Panc1 (cell line): ENCODE measurements at regions not wholly inside any gene's neighbourhood (a gene's known extent, or its start where the extent isn't known, plus 50 kb on each side); places are given as distances from the start of the nearest gene placed in this dataset.

Source experiments
- ATAC-seq: fragments of 200-7000 bp; cut with Tn5 transposase; 2 replicates; pipeline ENCODE4 v1.9.1; 2020; ENCODE audit warnings: mild to moderate bottlenecking, moderate library complexity
- BruUV-seq: library from RNA; stranded (reverse); fragments of 400-500 nt; replicated peaks from 2 replicates; lab custom pipeline; 2021; lab: Mats Ljungman, UMichigan
- CTCF ChIA-PET: fragments of 300-600 bp; sonication (Branson Sonifier 250); formaldehyde crosslinking; loops from one replicate; lab custom pipeline; 2022; ENCODE audit warnings: antibody characterized with exemption; lab: Charles Lee
- POLR2A ChIA-PET: fragments of 300-600 bp; sonication (Branson Sonifier 250); formaldehyde crosslinking; loops from one replicate; lab custom pipeline; 2022; ENCODE audit warnings: antibody characterized with exemption; lab: Charles Lee
- DNase-seq: peaks from one replicate; pipeline ENCODE4 v3.0.0-alpha.2; 2010; ENCODE audit warnings: low read depth, low spot score
- H3K27ac ChIP-seq: 2 replicates; pipeline ENCODE4 v1.5.1; 2011; ENCODE audit warnings: mild to moderate bottlenecking, low read length, inconsistent platforms
- H3K27me3 ChIP-seq: fragments of 200-500 bp; sonication (Bioruptor generic); 2 replicates; pipeline ENCODE4 v1.6.0; 2014; ENCODE audit warnings: low read length, inconsistent platforms; ENCODE audit not compliant: control insufficient read depth, insufficient read depth
- H3K36me3 ChIP-seq: fragments of 200-500 bp; sonication (Bioruptor generic); 2 replicates; pipeline ENCODE4 v1.5.1; 2014; ENCODE audit warnings: inconsistent platforms, mild to moderate bottlenecking, low read length, moderate library complexity; ENCODE audit not compliant: control insufficient read depth, insufficient read depth
- H3K4me1 ChIP-seq: 2 replicates; pipeline ENCODE4 v1.5.1; 2011; ENCODE audit warnings: inconsistent platforms, mild to moderate bottlenecking, low read length, moderate library complexity; ENCODE audit not compliant: control insufficient read depth, insufficient read depth
- H3K4me3 ChIP-seq, 2 experiments: 2 replicates each; pipeline ENCODE4 v1.5.1; 2011 to 2012; ENCODE audit warnings: low read depth in 2 of 2, low read length in 2 of 2, mild to moderate bottlenecking in 2 of 2, inconsistent platforms in 1 of 2, moderate library complexity in 1 of 2
- H3K9me3 ChIP-seq: fragments of 200-500 bp; sonication (Bioruptor generic); 2 replicates; pipeline ENCODE4 v1.5.1; 2014; ENCODE audit warnings: low read depth, mild to moderate bottlenecking, inconsistent platforms, low read length, moderate library complexity; ENCODE audit not compliant: control insufficient read depth, insufficient read depth
- CTCF ChIP-seq: fragments of 450-650 bp; IDR thresholded peaks from 2 replicates; pipeline ENCODE4 v1.5.1; 2017; ENCODE audit warnings: mild to moderate bottlenecking
- POLR2AphosphoS5 ChIP-seq: IDR thresholded peaks from 2 replicates; pipeline ENCODE4 v1.6.1; 2012; ENCODE audit warnings: mild to moderate bottlenecking, low read depth, low read length, moderate library complexity
- REST ChIP-seq, 2 experiments: IDR thresholded peaks; 2 replicates each; pipeline ENCODE4 v1.6.1; 2011 to 2012; ENCODE audit warnings: low read depth in 2 of 2, control low read depth in 1 of 2, low read length in 1 of 2, mild to moderate bottlenecking in 1 of 2, moderate library complexity in 1 of 2; ENCODE audit not compliant: insufficient read depth in 1 of 2
- SIN3A ChIP-seq: IDR thresholded peaks from 2 replicates; pipeline ENCODE4 v1.6.1; 2012; ENCODE audit warnings: low read depth, mild to moderate bottlenecking, low read length, moderate library complexity, borderline replicate concordance; ENCODE audit not compliant: insufficient read depth
- TCF7L2 ChIP-seq: IDR thresholded peaks from 2 replicates; pipeline ENCODE4 v1.6.1; 2011; ENCODE audit warnings: mild to moderate bottlenecking, low read depth, low read length, inconsistent platforms
- in situ Hi-C: cut with HindIII; loops from 2 replicates; pipeline ENCODE4 v1.10.0; 2016; ENCODE audit warnings: low sequenced_read_pairs, low pct_unique_long_range_greater_than_20kb
- intact Hi-C: fragments of 100-400 bp; cut with micrococcal nuclease; formaldehyde crosslinking; loops from one replicate; pipeline ENCODE4 v1.10.0; 2022; ENCODE audit not compliant: unreplicated experiment

- in situ Hi-C loops, result no loop called here
- TF ChIP-seq CTCF (no peak), TCF7L2 (no peak), POLR2AphosphoS5 (no peak), REST (IDR thresholded peaks at IDR 0.05; ENCODE audit: insufficient read depth in 1 of 2, low read depth in 2 of 2, low read length in 1 of 2) (no peak), SIN3A (no peak)
- Histone ChIP-seq H3K36me3 (no peaks in the 10 kb centered on the region), H3K4me3 (no peak overlapping the region), H3K27me3 (no peaks in the 10 kb centered on the region), H3K27ac (no peak overlapping the region), H3K4me1 (no peaks in the 10 kb centered on the region), H3K9me3 (no peaks in the 10 kb centered on the region)
- intact Hi-C loops, result no loop called here
- BruUV-seq, result no TSS peak
- CTCF ChIA-PET, result no interaction called here
- DNase-seq, result no peak
- POLR2A ChIA-PET, result no interaction called here
- no peak for ATAC-seq
Measured at GRCh38 chr6:156062091-156062563, 606.5 kb upstream of the NOX3 start.

- H3K4me3 ChIP-seq, result no peak overlapping the region
- BruUV-seq, result no TSS peak
- H3K36me3 ChIP-seq, result no peaks in the 10 kb centered on the region
- H3K4me1 ChIP-seq, result no peaks in the 10 kb centered on the region
- DNase-seq (no peak), ATAC-seq (no peak)
- H3K27me3 ChIP-seq, result no peaks in the 10 kb centered on the region
- no peaks in the 10 kb centered on the region for H3K9me3 ChIP-seq
- TF ChIP-seq CTCF (no peak), SIN3A (no peak), REST (IDR thresholded peaks at IDR 0.05; ENCODE audit: insufficient read depth in 1 of 2, low read depth in 2 of 2, low read length in 1 of 2) (no peak), POLR2AphosphoS5 (no peak), TCF7L2 (no peak)
- POLR2A ChIA-PET, result no interaction called here
- H3K27ac ChIP-seq, result no peak overlapping the region
- intact Hi-C loops, result no loop called here
- CTCF ChIA-PET, result no interaction called here
- in situ Hi-C loops, result no loop called here
Measured at GRCh38 chr6:156061465-156061864, 605.8 kb upstream of the NOX3 start.
